HEK293 (cell line): ENCODE measurements at regions not wholly inside any gene's neighbourhood (a gene's known extent, or its start where the extent isn't known, plus 50 kb on each side); places are given as distances from the start of the nearest gene placed in this dataset.

Experiments used
- CTCF ChIA-PET: fragments of 350-600 bp; formaldehyde crosslinking; extraction: SDS; loops from one replicate; lab custom pipeline; 2021; ENCODE audit warnings: antibody characterized with exemption; lab: Yijun Ruan, JAX
- POLR2A ChIA-PET: fragments of 300-600 bp; formaldehyde crosslinking; extraction: SDS; loops from one replicate; lab custom pipeline; 2020; ENCODE audit warnings: antibody characterized with exemption, inconsistent platforms; lab: Yijun Ruan, JAX
- H3K27ac ChIP-seq: fragments of 200-500 bp; sonication (Bioruptor generic); 2 replicates; pipeline ENCODE4 v1.5.1; 2014; ENCODE audit warnings: low read depth, low read length, control low read depth, inconsistent platforms; ENCODE audit errors: extremely low read depth
- H3K36me3 ChIP-seq, 2 experiments: fragments of 200-500 bp in 1 of 2; sonication (Bioruptor generic) in 1 of 2; 1 replicate in 1 of 2; 2 replicates in 1 of 2; pipeline ENCODE4 v1.5.1; 2014 to 2017; ENCODE audit warnings: inconsistent platforms in 2 of 2, low read length in 2 of 2; ENCODE audit not compliant: control insufficient read depth in 2 of 2, insufficient read depth in 1 of 2
- H3K4me1 ChIP-seq: fragments of 200-500 bp; sonication (Bioruptor generic); 2 replicates; pipeline ENCODE4 v1.5.1; 2014; ENCODE audit warnings: mild to moderate bottlenecking, low read length, inconsistent platforms; ENCODE audit not compliant: control insufficient read depth, insufficient read depth
- H3K4me3 ChIP-seq: 2 replicates; pipeline ENCODE4 v1.5.1; 2011; ENCODE audit warnings: low read depth, mild to moderate bottlenecking, control low read depth, low read length, moderate library complexity
- H3K9me3 ChIP-seq: fragments of 200-500 bp; sonication (Bioruptor generic); 2 replicates; pipeline ENCODE4 v1.5.1; 2014; ENCODE audit warnings: low read depth, low read length, inconsistent platforms; ENCODE audit not compliant: control insufficient read depth, insufficient read depth
- FEZF1 ChIP-seq: fragments of 450-650 bp; formaldehyde crosslinking; IDR thresholded peaks from 2 replicates; pipeline ENCODE4 v1.5.1; 2016; ENCODE audit warnings: missing biosample characterization, missing genetic modification characterization
- GLI2 ChIP-seq: fragments of 450-650 bp; formaldehyde crosslinking; IDR thresholded peaks from 2 replicates; pipeline ENCODE4; 2017; ENCODE audit warnings: missing biosample characterization, missing genetic modification characterization, low read depth, borderline replicate concordance
- KLF10 ChIP-seq: fragments of 450-650 bp; IDR thresholded peaks from 2 replicates; pipeline ENCODE4 v1.5.1; 2018; ENCODE audit warnings: missing biosample characterization, mild to moderate bottlenecking, missing genetic modification characterization
- OSR2 ChIP-seq: fragments of 450-650 bp; formaldehyde crosslinking; IDR thresholded peaks from 2 replicates; pipeline ENCODE4 v1.5.1; 2016; ENCODE audit warnings: missing biosample characterization, missing genetic modification characterization
- YY2 ChIP-seq: fragments of 450-650 bp; formaldehyde crosslinking; IDR thresholded peaks from 2 replicates; pipeline ENCODE4 v1.5.1; 2016; ENCODE audit warnings: missing biosample characterization, missing genetic modification characterization
- ZBTB17 ChIP-seq: fragments of 450-650 bp; formaldehyde crosslinking; IDR thresholded peaks from 2 replicates; pipeline ENCODE4 v1.5.1; 2016; ENCODE audit warnings: missing biosample characterization, missing genetic modification characterization
- ZBTB48 ChIP-seq: fragments of 450-650 bp; formaldehyde crosslinking; IDR thresholded peaks from 2 replicates; pipeline ENCODE4 v1.5.1; 2016; ENCODE audit warnings: missing biosample characterization, missing genetic modification characterization
- ZBTB8A ChIP-seq: fragments of 450-650 bp; formaldehyde crosslinking; IDR thresholded peaks from 2 replicates; pipeline ENCODE4 v1.5.1; 2016; ENCODE audit warnings: missing biosample characterization, missing genetic modification characterization
- ZFP69B ChIP-seq: fragments of 450-650 bp; formaldehyde crosslinking; IDR thresholded peaks from 2 replicates; pipeline ENCODE4 v1.5.1; 2016; ENCODE audit warnings: missing biosample characterization, missing genetic modification characterization
- ZNF266 ChIP-seq: fragments of 450-650 bp; formaldehyde crosslinking; IDR thresholded peaks from 2 replicates; pipeline ENCODE4 v1.5.1; 2016; ENCODE audit warnings: missing biosample characterization, missing genetic modification characterization, low read depth
- ZNF404 ChIP-seq: fragments of 450-650 bp; formaldehyde crosslinking; IDR thresholded peaks from 2 replicates; pipeline ENCODE4 v1.5.1; 2017; ENCODE audit warnings: missing biosample characterization, missing genetic modification characterization
- ZNF473 ChIP-seq: fragments of 450-650 bp; formaldehyde crosslinking; IDR thresholded peaks from 2 replicates; pipeline ENCODE4 v1.5.1; 2017; ENCODE audit warnings: missing biosample characterization, missing genetic modification characterization
- ZNF549 ChIP-seq: fragments of 450-650 bp; IDR thresholded peaks from 2 replicates; pipeline ENCODE4 v1.5.1; 2018; ENCODE audit warnings: missing biosample characterization, missing genetic modification characterization, mild to moderate bottlenecking, inconsistent platforms, moderate library complexity
- ZNF585B ChIP-seq: fragments of 450-650 bp; formaldehyde crosslinking; IDR thresholded peaks from 2 replicates; pipeline ENCODE4 v1.5.1; 2016; ENCODE audit warnings: missing biosample characterization, missing genetic modification characterization
- ZNF600 ChIP-seq: fragments of 450-650 bp; formaldehyde crosslinking; IDR thresholded peaks from 2 replicates; pipeline ENCODE4 v1.5.1; 2016; ENCODE audit warnings: missing biosample characterization, missing genetic modification characterization
- ZNF660 ChIP-seq: fragments of 450-650 bp; IDR thresholded peaks from 2 replicates; pipeline ENCODE4 v1.5.1; 2018; ENCODE audit warnings: missing biosample characterization, mild to moderate bottlenecking, missing genetic modification characterization
- ZNF670 ChIP-seq: fragments of 450-650 bp; formaldehyde crosslinking; IDR thresholded peaks from 2 replicates; pipeline ENCODE4 v1.5.1; 2016; ENCODE audit warnings: missing biosample characterization, missing genetic modification characterization, low read depth
- ZNF777 ChIP-seq: fragments of 450-650 bp; formaldehyde crosslinking; IDR thresholded peaks from 2 replicates; pipeline ENCODE4 v1.5.1; 2017; ENCODE audit warnings: missing biosample characterization, missing genetic modification characterization, borderline replicate concordance
- TF ChIP-seq, protein P1 (sequence below): fragments of 450-650 bp; formaldehyde crosslinking; IDR thresholded peaks from 2 replicates; pipeline ENCODE4 v1.5.1; 2017; ENCODE audit warnings: missing biosample characterization, mild to moderate bottlenecking, missing genetic modification characterization, moderate library complexity
- TF ChIP-seq, protein P2 (sequence below): fragments of 450-650 bp; formaldehyde crosslinking; IDR thresholded peaks from 2 replicates; pipeline ENCODE4 v1.5.1; 2016; ENCODE audit warnings: missing biosample characterization, missing genetic modification characterization
- TF ChIP-seq, protein P3 (sequence below): fragments of 450-650 bp; formaldehyde crosslinking; IDR thresholded peaks from 2 replicates; pipeline ENCODE4 v1.5.1; 2016; ENCODE audit warnings: missing biosample characterization, missing genetic modification characterization, low read depth

DNA sequence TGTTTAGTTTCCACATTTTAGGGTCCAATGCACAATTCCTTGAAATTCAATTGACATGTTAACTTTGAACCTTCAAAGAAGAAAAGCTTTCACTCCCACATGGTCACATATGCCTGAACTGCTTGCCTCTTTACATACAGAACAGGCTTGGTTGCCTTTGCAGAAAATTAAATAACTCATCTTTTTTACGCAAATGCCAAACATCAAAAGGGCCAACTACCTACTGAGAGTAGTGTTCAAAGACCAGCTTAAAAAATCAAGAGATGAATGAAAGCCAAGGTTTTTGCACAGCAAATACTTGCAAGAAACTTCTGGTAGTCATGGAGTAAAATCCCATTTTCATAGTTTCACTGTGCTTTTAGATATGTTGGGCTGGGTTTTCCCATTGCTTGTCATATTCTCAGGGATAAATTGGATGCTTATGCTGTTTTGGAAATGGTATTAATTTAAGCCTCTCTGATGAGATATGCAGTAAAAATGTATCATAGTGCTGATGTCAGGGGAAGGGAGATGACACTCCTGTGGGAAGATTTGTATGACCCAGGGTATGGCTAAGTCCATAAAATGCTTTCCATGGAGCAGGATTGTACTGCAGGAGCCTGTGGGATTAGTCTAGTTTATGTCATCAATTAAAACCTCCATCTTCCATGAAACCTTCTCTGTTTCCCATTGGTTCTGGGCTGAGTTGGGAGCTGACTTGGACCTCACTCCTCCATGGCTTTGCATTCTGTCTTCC is 60.6 kb upstream of the DARS1 start (continued):
- TF ChIP-seq ZNF600 (tag by site-specific recombination) (no peak), GLI2 (no peak), ZBTB48 (no peak), ZNF473 (tag by site-specific recombination) (no peak), OSR2 (tag by site-specific recombination) (no peak), ZFP69B (tag by site-specific recombination) (no peak), ZBTB8A (tag by site-specific recombination) (no peak), FEZF1 (tag by site-specific recombination) (no peak), ZBTB17 (tag by site-specific recombination) (no peak)
- TF ChIP-seq, protein P1, sequence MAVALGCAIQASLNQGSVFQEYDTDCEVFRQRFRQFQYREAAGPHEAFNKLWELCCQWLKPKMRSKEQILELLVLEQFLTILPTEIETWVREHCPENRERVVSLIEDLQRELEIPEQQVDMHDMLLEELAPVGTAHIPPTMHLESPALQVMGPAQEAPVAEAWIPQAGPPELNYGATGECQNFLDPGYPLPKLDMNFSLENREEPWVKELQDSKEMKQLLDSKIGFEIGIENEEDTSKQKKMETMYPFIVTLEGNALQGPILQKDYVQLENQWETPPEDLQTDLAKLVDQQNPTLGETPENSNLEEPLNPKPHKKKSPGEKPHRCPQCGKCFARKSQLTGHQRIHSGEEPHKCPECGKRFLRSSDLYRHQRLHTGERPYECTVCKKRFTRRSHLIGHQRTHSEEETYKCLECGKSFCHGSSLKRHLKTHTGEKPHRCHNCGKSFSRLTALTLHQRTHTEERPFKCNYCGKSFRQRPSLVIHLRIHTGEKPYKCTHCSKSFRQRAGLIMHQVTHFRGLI: no peak

DNA sequence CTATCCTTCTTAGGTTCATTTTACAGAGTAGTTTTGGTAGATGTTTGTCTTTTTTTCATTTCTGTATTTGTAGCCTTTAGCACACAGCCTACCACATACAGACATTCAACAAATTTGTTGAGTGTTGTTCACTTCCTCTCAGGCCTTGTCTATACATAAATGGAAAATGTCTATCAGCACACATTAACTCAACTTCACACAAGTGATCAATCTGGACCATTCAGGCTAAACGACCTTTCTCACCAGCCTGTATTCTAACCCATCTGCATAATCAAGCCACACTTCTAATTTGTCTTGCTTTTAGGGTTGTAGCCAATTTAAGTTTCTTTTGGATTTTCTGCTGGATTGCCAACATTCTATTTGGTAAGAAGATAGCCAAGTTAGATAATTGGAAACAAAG is 59.9 kb upstream of the DARS1 start:
- Histone ChIP-seq H3K4me3 (no peak overlapping the region), H3K27ac (no peak overlapping the region), H3K9me3 (no peaks in the 10 kb centered on the region), H3K36me3 (no peaks in the 10 kb centered on the region), H3K4me1 (no peaks in the 10 kb centered on the region)
- CTCF ChIA-PET: no interaction called here
- TF ChIP-seq ZNF670 (tag by site-specific recombination): no peak
- TF ChIP-seq ZNF777: no peak
- TF ChIP-seq YY2 (tag by site-specific recombination): no peak
- no peak for TF ChIP-seq ZNF660 (tag by site-specific recombination)
- TF ChIP-seq KLF10 (tag by site-specific recombination): no peak
- no peak for TF ChIP-seq ZNF549
- TF ChIP-seq ZNF585B: no peak
- TF ChIP-seq ZBTB48: no peak
- TF ChIP-seq, protein P2, sequence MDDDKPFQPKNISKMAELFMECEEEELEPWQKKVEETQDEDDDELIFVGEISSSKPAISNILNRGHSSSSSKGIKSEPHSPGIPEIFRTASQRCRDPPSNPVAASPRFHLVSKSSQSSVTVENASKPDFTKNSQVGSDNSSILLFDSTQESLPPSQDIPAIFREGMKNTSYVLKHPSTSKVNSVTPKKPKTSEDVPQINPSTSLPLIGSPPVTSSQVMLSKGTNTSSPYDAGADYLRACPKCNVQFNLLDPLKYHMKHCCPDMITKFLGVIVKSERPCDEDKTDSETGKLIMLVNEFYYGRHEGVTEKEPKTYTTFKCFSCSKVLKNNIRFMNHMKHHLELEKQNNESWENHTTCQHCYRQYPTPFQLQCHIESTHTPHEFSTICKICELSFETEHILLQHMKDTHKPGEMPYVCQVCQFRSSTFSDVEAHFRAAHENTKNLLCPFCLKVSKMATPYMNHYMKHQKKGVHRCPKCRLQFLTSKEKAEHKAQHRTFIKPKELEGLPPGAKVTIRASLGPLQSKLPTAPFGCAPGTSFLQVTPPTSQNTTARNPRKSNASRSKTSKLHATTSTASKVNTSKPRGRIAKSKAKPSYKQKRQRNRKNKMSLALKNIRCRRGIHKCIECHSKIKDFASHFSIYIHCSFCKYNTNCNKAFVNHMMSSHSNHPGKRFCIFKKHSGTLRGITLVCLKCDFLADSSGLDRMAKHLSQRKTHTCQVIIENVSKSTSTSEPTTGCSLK (tag by site-specific recombination): no peak
- no peak for TF ChIP-seq ZNF266 (tag by site-specific recombination)
- TF ChIP-seq, protein P3, sequence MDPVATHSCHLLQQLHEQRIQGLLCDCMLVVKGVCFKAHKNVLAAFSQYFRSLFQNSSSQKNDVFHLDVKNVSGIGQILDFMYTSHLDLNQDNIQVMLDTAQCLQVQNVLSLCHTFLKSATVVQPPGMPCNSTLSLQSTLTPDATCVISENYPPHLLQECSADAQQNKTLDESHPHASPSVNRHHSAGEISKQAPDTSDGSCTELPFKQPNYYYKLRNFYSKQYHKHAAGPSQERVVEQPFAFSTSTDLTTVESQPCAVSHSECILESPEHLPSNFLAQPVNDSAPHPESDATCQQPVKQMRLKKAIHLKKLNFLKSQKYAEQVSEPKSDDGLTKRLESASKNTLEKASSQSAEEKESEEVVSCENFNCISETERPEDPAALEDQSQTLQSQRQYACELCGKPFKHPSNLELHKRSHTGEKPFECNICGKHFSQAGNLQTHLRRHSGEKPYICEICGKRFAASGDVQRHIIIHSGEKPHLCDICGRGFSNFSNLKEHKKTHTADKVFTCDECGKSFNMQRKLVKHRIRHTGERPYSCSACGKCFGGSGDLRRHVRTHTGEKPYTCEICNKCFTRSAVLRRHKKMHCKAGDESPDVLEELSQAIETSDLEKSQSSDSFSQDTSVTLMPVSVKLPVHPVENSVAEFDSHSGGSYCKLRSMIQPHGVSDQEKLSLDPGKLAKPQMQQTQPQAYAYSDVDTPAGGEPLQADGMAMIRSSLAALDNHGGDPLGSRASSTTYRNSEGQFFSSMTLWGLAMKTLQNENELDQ (tag by site-specific recombination): no peak
- TF ChIP-seq ZNF404 (tag by site-specific recombination): no peak
- POLR2A ChIA-PET: no interaction called here
